ENCODE measurements at regions not wholly inside any gene's neighbourhood (a gene's known extent, or its start where the extent isn't known, plus 50 kb on each side); places are given as distances from the start of the nearest gene placed in this dataset.

DNA sequence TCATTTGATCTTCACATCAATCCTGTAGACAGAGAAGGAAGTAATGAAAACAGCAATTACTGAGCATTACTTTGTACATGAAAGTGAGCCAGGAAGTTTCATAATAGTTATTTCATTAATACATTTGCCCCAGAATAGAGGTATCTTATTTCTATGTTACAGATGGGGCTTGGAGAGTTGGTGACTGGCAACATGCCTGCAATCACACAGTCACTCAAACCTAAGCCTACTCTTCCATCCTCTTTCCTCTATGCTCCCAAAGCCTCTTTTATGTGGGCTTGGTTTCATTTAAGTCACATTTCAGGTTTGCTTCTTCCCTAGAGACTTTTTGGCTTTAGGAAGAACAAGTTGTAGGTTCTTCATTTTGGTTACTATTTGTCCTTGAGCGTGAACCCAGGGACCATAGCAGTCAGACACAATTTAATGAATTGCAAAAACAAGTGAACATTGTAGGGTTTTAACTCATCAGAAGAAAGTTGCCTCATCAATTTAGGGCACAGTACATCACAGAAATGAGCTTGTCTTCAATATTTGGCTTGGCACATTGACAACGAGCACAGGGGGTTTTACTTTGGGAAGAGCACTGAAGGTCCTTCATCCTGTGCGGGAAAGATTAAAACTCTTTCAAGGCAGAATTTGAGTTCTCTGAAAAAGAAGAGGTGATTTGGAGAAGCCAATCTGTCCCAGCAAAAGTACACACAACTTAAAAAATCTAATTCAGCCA is 381.1 kb downstream of the TMEM38B start:
- TF ChIP-seq CTCF (IDR thresholded peaks at IDR 0.05), result no peak
- no peak for TF ChIP-seq ZFX (IDR thresholded peaks at IDR 0.05; ENCODE audit: borderline replicate concordance)

Data from 22Rv1 (cell line).